ENCODE measurements at regions not wholly inside any gene's neighbourhood (a gene's known extent, or its start where the extent isn't known, plus 50 kb on each side); places are given as distances from the start of the nearest gene placed in this dataset.

DNA sequence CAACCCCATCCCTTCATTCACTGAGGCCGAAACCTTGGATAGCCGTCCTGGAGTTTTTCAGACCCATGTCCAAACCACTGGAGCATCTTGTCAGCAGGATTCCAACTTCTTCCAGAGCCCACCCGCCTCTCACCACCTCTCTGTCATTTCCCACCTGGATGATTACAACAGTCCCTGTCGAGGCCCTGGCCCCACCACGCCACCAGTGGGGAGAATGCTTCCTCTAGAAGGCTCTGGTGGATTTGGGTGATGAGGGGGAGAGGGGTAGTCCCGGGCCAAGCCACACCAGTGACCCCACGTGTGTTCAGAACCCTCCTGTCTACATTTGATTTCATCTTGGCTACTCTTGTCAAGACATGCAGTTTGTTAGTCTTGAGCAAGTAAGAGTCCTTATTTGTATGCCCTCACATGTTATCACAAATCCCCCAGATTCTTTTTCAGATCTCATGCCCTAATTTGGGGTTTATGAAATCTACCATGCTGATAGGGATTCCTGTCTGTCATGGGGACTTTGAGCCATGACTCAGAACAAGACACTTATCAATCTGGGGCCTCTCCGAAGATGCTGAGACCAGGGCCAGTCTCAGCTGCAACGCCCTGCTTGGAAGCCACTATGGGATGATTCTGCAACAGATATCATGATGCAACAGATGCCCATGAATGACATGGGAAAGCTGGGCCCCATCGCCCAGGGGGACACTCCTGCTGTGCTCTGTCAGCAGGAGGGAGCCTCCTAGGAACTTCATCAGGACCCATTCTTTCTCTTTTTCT lies 186.1 kb downstream of the ZFP36L2 start:
- ATAC-seq (peak; percentile 88), FAIRE-seq (no peak), DNase-seq (ENCODE audit: low read depth, low spot score) (no peak)
- Histone ChIP-seq H3K9ac (ENCODE audit: control insufficient read depth, insufficient read depth, low read length) (no peak overlapping the region), H3K4me1 (ENCODE audit: control insufficient read depth, insufficient read depth, low read length) (no peaks in the 10 kb centered on the region), H3K4me2 (ENCODE audit: control insufficient read depth, insufficient read depth) (no peak overlapping the region), H3K9me3 (replicated peaks; ENCODE audit: control insufficient read depth, insufficient read depth, low read length) (no peaks in the 10 kb centered on the region), H3K27me3 (replicated peaks in 1 of 2; ENCODE audit: control insufficient read depth in 2 of 2, insufficient read depth in 2 of 2, low read length in 1 of 2) (no peaks in the 10 kb centered on the region), H4K20me1 (ENCODE audit: control insufficient read depth, insufficient read depth) (no peaks in the 10 kb centered on the region), H3K79me2 (ENCODE audit: control insufficient read depth, insufficient read depth, low read length) (no peaks in the 10 kb centered on the region), H3K27ac (ENCODE audit: control insufficient read depth, insufficient read depth) (no peak overlapping the region), H3K4me3 (no peak overlapping the region), H3K36me3 (ENCODE audit: control insufficient read depth in 2 of 2, insufficient read depth in 2 of 2, low read length in 1 of 2) (no peaks in the 10 kb centered on the region), H2AFZ (ENCODE audit: control insufficient read depth, low read depth, low read length) (no peak overlapping the region)
- WGBS (ENCODE audit: insufficient coverage, insufficient replicate concordance, low lambda C conversion rate, missing lambda C conversion rate): 33% methylated on average over 10 of the region's 10 CpGs
- BruUV-seq (replicated peaks): no TSS peak
- ChIA-PET SMC1A (ENCODE audit: uncharacterized antibody, unreplicated experiment) (no interaction called here), CTCF (no interaction called here), RAD21 (ENCODE audit: unreplicated experiment) (no interaction called here), POLR2A (no interaction called here)
- intact Hi-C loops (cut with micrococcal nuclease; ENCODE audit: unreplicated experiment) (no loop called here), in situ Hi-C loops (cut with MboI) (no loop called here)
- TF ChIP-seq, protein P1, sequence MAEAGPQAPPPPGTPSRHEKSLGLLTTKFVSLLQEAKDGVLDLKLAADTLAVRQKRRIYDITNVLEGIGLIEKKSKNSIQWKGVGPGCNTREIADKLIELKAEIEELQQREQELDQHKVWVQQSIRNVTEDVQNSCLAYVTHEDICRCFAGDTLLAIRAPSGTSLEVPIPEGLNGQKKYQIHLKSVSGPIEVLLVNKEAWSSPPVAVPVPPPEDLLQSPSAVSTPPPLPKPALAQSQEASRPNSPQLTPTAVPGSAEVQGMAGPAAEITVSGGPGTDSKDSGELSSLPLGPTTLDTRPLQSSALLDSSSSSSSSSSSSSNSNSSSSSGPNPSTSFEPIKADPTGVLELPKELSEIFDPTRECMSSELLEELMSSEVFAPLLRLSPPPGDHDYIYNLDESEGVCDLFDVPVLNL (IDR thresholded peaks at IDR 0.05; ENCODE audit: low read depth, low read length): no peak
- TF ChIP-seq JUNB (IDR thresholded peaks at IDR 0.05) (peak; percentile 70), IRF4 (IDR thresholded peaks at IDR 0.05; ENCODE audit: low read depth, low read length) (0 out of 2 replicates have a peak, but pooled peaks have one; percentile 54), RUNX3 (IDR thresholded peaks at IDR 0.05; ENCODE audit: low read length) (peak; percentile 28), SRF (IDR thresholded peaks at IDR 0.05; ENCODE audit: low read depth in 2 of 2, low read length in 2 of 2) (peak; percentile 47 to 91), SUPT20H (IDR thresholded peaks at IDR 0.05; ENCODE audit: borderline replicate concordance, control insufficient read depth, low read depth, low read length) (no peak)
- TF ChIP-seq, protein P2, sequence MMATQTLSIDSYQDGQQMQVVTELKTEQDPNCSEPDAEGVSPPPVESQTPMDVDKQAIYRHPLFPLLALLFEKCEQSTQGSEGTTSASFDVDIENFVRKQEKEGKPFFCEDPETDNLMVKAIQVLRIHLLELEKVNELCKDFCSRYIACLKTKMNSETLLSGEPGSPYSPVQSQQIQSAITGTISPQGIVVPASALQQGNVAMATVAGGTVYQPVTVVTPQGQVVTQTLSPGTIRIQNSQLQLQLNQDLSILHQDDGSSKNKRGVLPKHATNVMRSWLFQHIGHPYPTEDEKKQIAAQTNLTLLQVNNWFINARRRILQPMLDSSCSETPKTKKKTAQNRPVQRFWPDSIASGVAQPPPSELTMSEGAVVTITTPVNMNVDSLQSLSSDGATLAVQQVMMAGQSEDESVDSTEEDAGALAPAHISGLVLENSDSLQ (IDR thresholded peaks at IDR 0.05): peak; percentile 69; the same call in 1 of the 2 replicates
- TF ChIP-seq, protein P3, sequence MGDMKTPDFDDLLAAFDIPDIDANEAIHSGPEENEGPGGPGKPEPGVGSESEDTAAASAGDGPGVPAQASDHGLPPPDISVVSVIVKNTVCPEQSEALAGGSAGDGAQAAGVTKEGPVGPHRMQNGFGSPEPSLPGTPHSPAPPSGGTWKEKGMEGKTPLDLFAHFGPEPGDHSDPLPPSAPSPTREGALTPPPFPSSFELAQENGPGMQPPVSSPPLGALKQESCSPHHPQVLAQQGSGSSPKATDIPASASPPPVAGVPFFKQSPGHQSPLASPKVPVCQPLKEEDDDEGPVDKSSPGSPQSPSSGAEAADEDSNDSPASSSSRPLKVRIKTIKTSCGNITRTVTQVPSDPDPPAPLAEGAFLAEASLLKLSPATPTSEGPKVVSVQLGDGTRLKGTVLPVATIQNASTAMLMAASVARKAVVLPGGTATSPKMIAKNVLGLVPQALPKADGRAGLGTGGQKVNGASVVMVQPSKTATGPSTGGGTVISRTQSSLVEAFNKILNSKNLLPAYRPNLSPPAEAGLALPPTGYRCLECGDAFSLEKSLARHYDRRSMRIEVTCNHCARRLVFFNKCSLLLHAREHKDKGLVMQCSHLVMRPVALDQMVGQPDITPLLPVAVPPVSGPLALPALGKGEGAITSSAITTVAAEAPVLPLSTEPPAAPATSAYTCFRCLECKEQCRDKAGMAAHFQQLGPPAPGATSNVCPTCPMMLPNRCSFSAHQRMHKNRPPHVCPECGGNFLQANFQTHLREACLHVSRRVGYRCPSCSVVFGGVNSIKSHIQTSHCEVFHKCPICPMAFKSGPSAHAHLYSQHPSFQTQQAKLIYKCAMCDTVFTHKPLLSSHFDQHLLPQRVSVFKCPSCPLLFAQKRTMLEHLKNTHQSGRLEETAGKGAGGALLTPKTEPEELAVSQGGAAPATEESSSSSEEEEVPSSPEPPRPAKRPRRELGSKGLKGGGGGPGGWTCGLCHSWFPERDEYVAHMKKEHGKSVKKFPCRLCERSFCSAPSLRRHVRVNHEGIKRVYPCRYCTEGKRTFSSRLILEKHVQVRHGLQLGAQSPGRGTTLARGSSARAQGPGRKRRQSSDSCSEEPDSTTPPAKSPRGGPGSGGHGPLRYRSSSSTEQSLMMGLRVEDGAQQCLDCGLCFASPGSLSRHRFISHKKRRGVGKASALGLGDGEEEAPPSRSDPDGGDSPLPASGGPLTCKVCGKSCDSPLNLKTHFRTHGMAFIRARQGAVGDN (IDR thresholded peaks at IDR 0.05): 0 out of 2 replicates have a peak, but pooled peaks have one; percentile 20
